ENCODE measurements at regions not wholly inside any gene's neighbourhood (a gene's known extent, or its start where the extent isn't known, plus 50 kb on each side); places are given as distances from the start of the nearest gene placed in this dataset.
A peak's percentile ranks its signal among the peaks of the same experiment; 100 is the strongest.
"Not testable (repeated sequence)": the region's sequence is repeated elsewhere in the genome, so short reads cannot be mapped to it uniquely, and the experiment has no call there.

GRCh38 chr3:101117980-101118379 is 124.8 kb upstream of the ABI3BP start:
- intact Hi-C loops (cut with DNase I): no loop called here
- Histone ChIP-seq H3K9me3 (no peaks in the 10 kb centered on the region), H3K27me3 (ENCODE audit: low read depth) (no peaks in the 10 kb centered on the region), H3K27ac (no peak overlapping the region), H3K4me3 (no peak overlapping the region), H3K36me3 (no peaks in the 10 kb centered on the region), H3K4me1 (no peaks in the 10 kb centered on the region)
- peak in 1 of 2 donors; percentile 38 for ATAC-seq
- DNase-seq: no peak
- TF ChIP-seq CTCF (IDR thresholded peaks at IDR 0.05): no peak

GRCh38 chr3:101117465-101117864 is 124.2 kb upstream of the ABI3BP start:
- no peaks in the 10 kb centered on the region for H3K36me3 ChIP-seq
- no peak for TF ChIP-seq CTCF (IDR thresholded peaks at IDR 0.05)
- DNase-seq: no peak
- intact Hi-C loops (cut with DNase I): no loop called here
- H3K27me3 ChIP-seq (ENCODE audit: low read depth): no peaks in the 10 kb centered on the region
- no peak overlapping the region for H3K27ac ChIP-seq
- H3K4me1 ChIP-seq: no peaks in the 10 kb centered on the region
- ATAC-seq: no peak
- no peaks in the 10 kb centered on the region for H3K9me3 ChIP-seq
- H3K4me3 ChIP-seq: no peak overlapping the region

GRCh38 chr3:101110295-101110694 is 117.1 kb upstream of the ABI3BP start:
- H3K9me3 ChIP-seq; DNase-seq; intact Hi-C loops (cut with DNase I); H3K4me1 ChIP-seq; ATAC-seq; H3K27ac ChIP-seq; H3K27me3 ChIP-seq (ENCODE audit: low read depth); H3K36me3 ChIP-seq; H3K4me3 ChIP-seq: not testable (repeated sequence)

- no peak for TF ChIP-seq CTCF (IDR thresholded peaks at IDR 0.05)
- ATAC-seq (no peak), DNase-seq (no peak)
- no peaks in the 10 kb centered on the region for H3K36me3 ChIP-seq
- H3K27ac ChIP-seq: no peak overlapping the region
- intact Hi-C loops (cut with DNase I): no loop called here
- H3K4me1 ChIP-seq: no peaks in the 10 kb centered on the region
- H3K4me3 ChIP-seq: no peak overlapping the region
- no peaks in the 10 kb centered on the region for H3K27me3 ChIP-seq (ENCODE audit: low read depth)
- H3K9me3 ChIP-seq: no peaks in the 10 kb centered on the region
Observed at GRCh38 chr3:101104321-101104720, 111.1 kb upstream of the ABI3BP start.

- H3K4me3 ChIP-seq: no peak overlapping the region
- H3K27me3 ChIP-seq (ENCODE audit: low read depth): no peaks in the 10 kb centered on the region
- no peaks in the 10 kb centered on the region for H3K36me3 ChIP-seq
- no peaks in the 10 kb centered on the region for H3K9me3 ChIP-seq
- ATAC-seq (no peak), DNase-seq (no peak)
- TF ChIP-seq CTCF (IDR thresholded peaks at IDR 0.05): no peak
- H3K27ac ChIP-seq: no peak overlapping the region
- intact Hi-C loops (cut with DNase I): no loop called here
- H3K4me1 ChIP-seq: no peaks in the 10 kb centered on the region
Observed at GRCh38 chr3:101102678-101103296, 109.6 kb upstream of the ABI3BP start.

GRCh38 chr3:101100361-101101009 is 107.3 kb upstream of the ABI3BP start:
- H3K27ac ChIP-seq: no peak overlapping the region
- no peaks in the 10 kb centered on the region for H3K36me3 ChIP-seq
- no peak for DNase-seq
- no peaks in the 10 kb centered on the region for H3K27me3 ChIP-seq (ENCODE audit: low read depth)
- no peak for TF ChIP-seq CTCF (IDR thresholded peaks at IDR 0.05)
- no peaks in the 10 kb centered on the region for H3K4me1 ChIP-seq
- no peak for ATAC-seq
- intact Hi-C loops (cut with DNase I): no loop called here
- no peak overlapping the region for H3K4me3 ChIP-seq
- no peaks in the 10 kb centered on the region for H3K9me3 ChIP-seq

Measured in lower lobe of right lung (tissue), 2 donors.